ENCODE measurements at regions not wholly inside any gene's neighbourhood (a gene's known extent, or its start where the extent isn't known, plus 50 kb on each side); places are given as distances from the start of the nearest gene placed in this dataset.

DNA sequence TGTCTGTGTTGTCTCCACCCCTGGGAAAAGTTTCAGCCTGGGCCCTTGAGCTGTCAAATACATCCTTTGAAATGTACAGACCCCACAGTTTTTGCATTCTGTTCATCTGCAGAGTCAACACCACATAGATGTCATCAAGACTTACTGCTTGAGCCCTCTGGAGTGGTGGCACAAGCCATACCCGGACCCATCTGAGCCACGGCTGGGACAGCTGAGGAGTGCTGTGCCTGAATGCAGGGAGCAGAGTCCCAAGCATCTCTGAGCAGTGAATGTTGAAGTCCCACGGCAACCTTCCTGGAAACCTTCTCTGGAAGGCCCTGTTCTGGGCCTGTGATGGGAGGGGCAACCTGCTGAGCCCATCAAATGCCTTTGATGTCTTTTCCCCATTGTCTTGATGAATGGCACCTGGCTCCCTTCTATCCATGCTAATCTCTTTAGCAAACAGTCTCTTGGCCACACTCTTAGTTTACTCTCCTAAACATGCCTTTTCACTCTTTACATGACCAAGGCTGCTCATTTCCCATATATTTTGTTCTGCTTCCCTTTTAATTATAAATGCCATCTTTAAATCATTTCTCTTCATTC lies 92.5 kb downstream of the ATPSCKMT start:
- Histone ChIP-seq H3K36me3 (ENCODE audit: control insufficient read depth in 2 of 2, insufficient read depth in 1 of 2, low read length in 2 of 2) (no peaks in the 10 kb centered on the region), H3K4me3 (ENCODE audit: low read depth, low read length) (no peak overlapping the region), H3K4me1 (ENCODE audit: control insufficient read depth, insufficient read depth, low read length) (no peaks in the 10 kb centered on the region), H3K27ac (ENCODE audit: extremely low read depth, low read depth, low read length) (no peak overlapping the region), H3K9me3 (ENCODE audit: control insufficient read depth, insufficient read depth, low read depth, low read length) (no peaks in the 10 kb centered on the region)
- ChIA-PET CTCF (no interaction called here), POLR2A (no interaction called here)
- TF ChIP-seq ZNF26 (tag by site-specific recombination; IDR thresholded peaks at IDR 0.05): no peak

GRCh38 chr5:10155897-10156667 lies 93.6 kb downstream of the ATPSCKMT start:
- H3K9me3 ChIP-seq (ENCODE audit: control insufficient read depth, insufficient read depth, low read depth, low read length): no peaks in the 10 kb centered on the region
- CTCF ChIA-PET: no interaction called here
- no peak overlapping the region for H3K27ac ChIP-seq (ENCODE audit: extremely low read depth, low read depth, low read length)
- no peak overlapping the region for H3K4me3 ChIP-seq (ENCODE audit: low read depth, low read length)
- H3K36me3 ChIP-seq (ENCODE audit: control insufficient read depth in 2 of 2, insufficient read depth in 1 of 2, low read length in 2 of 2): no peaks in the 10 kb centered on the region
- POLR2A ChIA-PET: no interaction called here
- H3K4me1 ChIP-seq (ENCODE audit: control insufficient read depth, insufficient read depth, low read length): no peaks in the 10 kb centered on the region
- TF ChIP-seq ZIC2 (tag by site-specific recombination; IDR thresholded peaks at IDR 0.05): no peak
- TF ChIP-seq GLIS1 (tag by site-specific recombination; IDR thresholded peaks at IDR 0.05): no peak
- TF ChIP-seq, protein P1, sequence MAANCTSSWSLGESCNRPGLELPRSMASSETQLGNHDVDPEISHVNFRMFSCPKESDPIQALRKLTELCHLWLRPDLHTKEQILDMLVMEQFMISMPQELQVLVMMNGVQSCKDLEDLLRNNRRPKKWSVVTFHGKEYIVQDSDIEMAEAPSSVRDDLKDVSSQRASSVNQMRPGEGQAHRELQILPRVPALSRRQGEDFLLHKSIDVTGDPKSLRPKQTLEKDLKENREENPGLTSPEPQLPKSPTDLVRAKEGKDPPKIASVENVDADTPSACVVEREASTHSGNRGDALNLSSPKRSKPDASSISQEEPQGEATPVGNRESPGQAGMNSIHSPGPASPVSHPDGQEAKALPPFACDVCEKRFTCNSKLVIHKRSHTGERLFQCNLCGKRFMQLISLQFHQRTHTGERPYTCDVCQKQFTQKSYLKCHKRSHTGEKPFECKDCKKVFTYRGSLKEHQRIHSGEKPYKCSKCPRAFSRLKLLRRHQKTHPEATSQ (tag by site-specific recombination; IDR thresholded peaks at IDR 0.05): no peak
- TF ChIP-seq ZNF16 (tag by site-specific recombination; IDR thresholded peaks at IDR 0.05; ENCODE audit: low read depth): no peak
- TF ChIP-seq, protein P2, sequence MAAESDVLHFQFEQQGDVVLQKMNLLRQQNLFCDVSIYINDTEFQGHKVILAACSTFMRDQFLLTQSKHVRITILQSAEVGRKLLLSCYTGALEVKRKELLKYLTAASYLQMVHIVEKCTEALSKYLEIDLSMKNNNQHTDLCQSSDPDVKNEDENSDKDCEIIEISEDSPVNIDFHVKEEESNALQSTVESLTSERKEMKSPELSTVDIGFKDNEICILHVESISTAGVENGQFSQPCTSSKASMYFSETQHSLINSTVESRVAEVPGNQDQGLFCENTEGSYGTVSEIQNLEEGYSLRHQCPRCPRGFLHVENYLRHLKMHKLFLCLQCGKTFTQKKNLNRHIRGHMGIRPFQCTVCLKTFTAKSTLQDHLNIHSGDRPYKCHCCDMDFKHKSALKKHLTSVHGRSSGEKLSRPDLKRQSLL (tag by site-specific recombination; IDR thresholded peaks at IDR 0.05): no peak
- no peak for TF ChIP-seq ZNF311 (tag by site-specific recombination; IDR thresholded peaks at IDR 0.05; ENCODE audit: borderline replicate concordance)
- TF ChIP-seq ZNF660 (tag by site-specific recombination; IDR thresholded peaks at IDR 0.05): no peak
- TF ChIP-seq ZNF221 (tag by site-specific recombination; IDR thresholded peaks at IDR 0.05; ENCODE audit: borderline replicate concordance): no peak
- TF ChIP-seq ZNF645 (tag by site-specific recombination; IDR thresholded peaks at IDR 0.05): no peak
- no peak for TF ChIP-seq ZNF404 (tag by site-specific recombination; IDR thresholded peaks at IDR 0.05)
- no peak for TF ChIP-seq ZNF704 (tag by site-specific recombination; IDR thresholded peaks at IDR 0.05)
- TF ChIP-seq ZNF785 (tag by site-specific recombination; IDR thresholded peaks at IDR 0.05): no peak
- no peak for TF ChIP-seq BCL11B (tag by site-specific recombination; IDR thresholded peaks at IDR 0.05; ENCODE audit: low read depth)

Measured in HEK293 (cell line).